IMR-90 (cell line): ENCODE measurements at regions not wholly inside any gene's neighbourhood (a gene's known extent, or its start where the extent isn't known, plus 50 kb on each side); places are given as distances from the start of the nearest gene placed in this dataset.
"Not testable (repeated sequence)": the region's sequence is repeated elsewhere in the genome, so short reads cannot be mapped to it uniquely, and the experiment has no call there.

Source experiments
- ATAC-seq: fragments of 200-7000 bp; cut with Tn5 transposase; 2 replicates; pipeline ENCODE4 v1.9.1; 2020; ENCODE audit warnings: low read depth, mild to moderate bottlenecking, moderate library complexity
- BruUV-seq: library from RNA; stranded (reverse); fragments of 400-500 nt; replicated peaks from 2 replicates; lab custom pipeline; 2021; lab: Mats Ljungman, UMichigan
- CTCF ChIA-PET: fragments of 300-600 bp; formaldehyde crosslinking; extraction: SDS; loops from one replicate; lab custom pipeline; 2021; ENCODE audit warnings: antibody characterized with exemption; lab: Yijun Ruan, JAX
- POLR2A ChIA-PET: fragments of 300-600 bp; sonication (Branson Sonifier 250); formaldehyde crosslinking; loops from one replicate; lab custom pipeline; 2022; ENCODE audit warnings: antibody characterized with exemption; ENCODE audit not compliant: unreplicated experiment; lab: Charles Lee
- DNase-seq: peaks from one replicate; pipeline ENCODE4 v3.0.0; 2013
- H2AFZ ChIP-seq: replicated peaks from 2 replicates; pipeline ENCODE3; 2013; ENCODE audit warnings: low read length, mild to moderate bottlenecking; ENCODE audit not compliant: poor library complexity
- H2AK5ac ChIP-seq: 2 replicates; pipeline ENCODE4 v1.6.1; 2013; ENCODE audit warnings: low read depth, low read length, inconsistent platforms
- H2AK9ac ChIP-seq: replicated peaks from 2 replicates; pipeline ENCODE3; 2013; ENCODE audit warnings: mild to moderate bottlenecking, low read depth, low read length, moderate library complexity; ENCODE audit not compliant: poor library complexity
- H2BK120ac ChIP-seq: 2 replicates; pipeline ENCODE4 v1.6.1; 2013; ENCODE audit warnings: low read depth, low read length, inconsistent platforms
- H2BK15ac ChIP-seq: 3 replicates; pipeline ENCODE4 v1.6.1; 2013; ENCODE audit warnings: low read depth, low read length, inconsistent platforms
- H2BK20ac ChIP-seq: 2 replicates; pipeline ENCODE4 v1.6.1; 2013; ENCODE audit warnings: low read depth, mild to moderate bottlenecking, inconsistent platforms, low read length, moderate library complexity
- H2BK5ac ChIP-seq: 2 replicates; pipeline ENCODE4 v1.6.1; 2013; ENCODE audit warnings: mild to moderate bottlenecking, low read depth, low read length, inconsistent platforms; ENCODE audit not compliant: poor library complexity, severe bottlenecking
- H3K14ac ChIP-seq: replicated peaks from 2 replicates; pipeline ENCODE4 v1.6.1; 2013; ENCODE audit warnings: low read depth, low read length, inconsistent platforms
- H3K18ac ChIP-seq: 2 replicates; pipeline ENCODE4 v1.6.1; 2013; ENCODE audit warnings: low read depth, low read length, control low read depth
- H3K23ac ChIP-seq: 2 replicates; pipeline ENCODE4 v1.6.1; 2013; ENCODE audit warnings: low read depth, low read length, inconsistent platforms
- H3K27ac ChIP-seq: 2 replicates; pipeline ENCODE4 v1.5.1; 2013; ENCODE audit warnings: mild to moderate bottlenecking, control low read depth, low read length; ENCODE audit not compliant: insufficient read depth
- H3K27me3 ChIP-seq: 2 replicates; pipeline ENCODE4 v1.6.1; 2013; ENCODE audit warnings: low read length; ENCODE audit not compliant: control insufficient read depth, insufficient read depth
- H3K36me3 ChIP-seq: 2 replicates; pipeline ENCODE4 v1.6.1; 2013; ENCODE audit warnings: low read length, mixed read lengths; ENCODE audit not compliant: control insufficient read depth, insufficient read depth
- H3K4ac ChIP-seq: 2 replicates; pipeline ENCODE4 v1.6.1; 2013; ENCODE audit warnings: low read depth, low read length, inconsistent platforms
- H3K4me1 ChIP-seq: 2 replicates; pipeline ENCODE4 v1.6.1; 2013; ENCODE audit warnings: low read length, mixed read lengths; ENCODE audit not compliant: control insufficient read depth, insufficient read depth
- H3K4me2 ChIP-seq: 2 replicates; pipeline ENCODE4 v1.6.1; 2013; ENCODE audit warnings: low read depth, mild to moderate bottlenecking, control low read depth, low read length, moderate library complexity
- H3K4me3 ChIP-seq: 2 replicates; pipeline ENCODE4 v1.5.1; 2013; ENCODE audit warnings: low read depth, mild to moderate bottlenecking, control low read depth, low read length, moderate library complexity; ENCODE audit not compliant: insufficient read depth
- H3K56ac ChIP-seq: 2 replicates; pipeline ENCODE4 v1.6.1; 2013; ENCODE audit warnings: low read length, inconsistent platforms; ENCODE audit not compliant: insufficient read depth; ENCODE audit errors: extremely low read depth
- H3K79me1 ChIP-seq, 2 experiments: 2 replicates each; pipeline ENCODE4 v1.6.1; 2013; ENCODE audit warnings: low read length in 2 of 2, inconsistent platforms in 1 of 2, low read depth in 1 of 2
- H3K9ac ChIP-seq: 2 replicates; pipeline ENCODE4 v1.6.1; 2013; ENCODE audit warnings: low read depth, low read length, control low read depth
- H3K9me1 ChIP-seq: 2 replicates; pipeline ENCODE4 v1.6.1; 2013; ENCODE audit warnings: low read length, inconsistent platforms; ENCODE audit not compliant: insufficient read depth
- H3K9me3 ChIP-seq: 2 replicates; pipeline ENCODE4 v1.6.1; 2013; ENCODE audit warnings: low read length; ENCODE audit not compliant: control insufficient read depth, insufficient read depth
- H4K20me1 ChIP-seq: 2 replicates; pipeline ENCODE4 v1.6.1; 2013; ENCODE audit warnings: low read length, inconsistent platforms; ENCODE audit not compliant: insufficient read depth
- H4K5ac ChIP-seq: 2 replicates; pipeline ENCODE4 v1.6.1; 2013; ENCODE audit warnings: mild to moderate bottlenecking, low read depth, low read length, control low read depth
- H4K8ac ChIP-seq, 2 experiments: 2 replicates each; pipeline ENCODE4 v1.6.1; 2013; ENCODE audit warnings: low read depth in 2 of 2, low read length in 2 of 2, control low read depth in 1 of 2, inconsistent platforms in 1 of 2
- H4K91ac ChIP-seq: 2 replicates; pipeline ENCODE4 v1.6.1; 2013; ENCODE audit warnings: low read depth, low read length, inconsistent platforms; ENCODE audit not compliant: insufficient read depth
- FOS ChIP-seq: fragments of 150-350 bp; IDR thresholded peaks from 2 replicates; pipeline ENCODE4 v1.6.1; 2016; ENCODE audit warnings: low read depth, low read length
- MAFK ChIP-seq: IDR thresholded peaks from 2 replicates; pipeline ENCODE4 v1.6.1; 2012; ENCODE audit warnings: low read depth, low read length, improper control_type of control experiment
- NFE2L2 ChIP-seq: fragments of 150-350 bp; IDR thresholded peaks from 2 replicates; pipeline ENCODE4 v1.6.1; 2016; ENCODE audit warnings: low read depth, mild to moderate bottlenecking, low read length
- RCOR1 ChIP-seq: IDR thresholded peaks from 2 replicates; pipeline ENCODE4 v1.6.1; 2012; ENCODE audit warnings: mild to moderate bottlenecking, low read length, improper control_type of control experiment; ENCODE audit not compliant: insufficient replicate concordance
- WGBS, 2 experiments: methylation state at CpG; one replicate each; pipeline versions ENCODE4 v1.1.5 to v1.1.7; 2013; ENCODE audit warnings: missing lambda C conversion rate in 2 of 2; ENCODE audit not compliant: insufficient read length in 1 of 2; ENCODE audit errors: extremely low coverage in 2 of 2; 5-methylcytosine and 5-hydroxymethylcytosine counted together
- dilution Hi-C: fragments of 300-500 bp; cut with HindIII; formaldehyde crosslinking; loops from one replicate; pipeline ENCODE4 v1.14.3; 2018; ENCODE audit warnings: low sequenced_read_pairs; ENCODE audit not compliant: unreplicated experiment
- in situ Hi-C: fragments of 300-500 bp; cut with MboI; formaldehyde crosslinking; loops from 3 replicates; pipeline ENCODE4 v1.14.3; 2019; ENCODE audit warnings: low sequenced_read_pairs, inconsistent platforms, mixed read lengths
- intact Hi-C: fragments of 100-400 bp; cut with micrococcal nuclease; formaldehyde crosslinking; loops from 2 replicates; pipeline ENCODE4 v1.10.0; 2022

- Histone ChIP-seq H3K9ac (no peak overlapping the region), H3K23ac (no peak overlapping the region), H3K27me3 (no peaks in the 10 kb centered on the region), H2AK9ac (no peak overlapping the region), H3K14ac (no peak overlapping the region), H3K79me1 (no peaks in the 10 kb centered on the region), H3K18ac (no peak overlapping the region), H2BK5ac (no peak overlapping the region), H3K27ac (no peak overlapping the region), H2BK15ac (no peak overlapping the region), H3K4me3 (no peak overlapping the region), H3K4ac (no peak overlapping the region), H3K4me2 (no peak overlapping the region), H4K20me1 (no peaks in the 10 kb centered on the region), H3K9me3 (no peaks in the 10 kb centered on the region), H3K36me3 (no peaks in the 10 kb centered on the region), H2AK5ac (no peak overlapping the region), H3K9me1 (no peaks in the 10 kb centered on the region), H3K56ac (no peak overlapping the region), H4K8ac (no peak overlapping the region), H3K4me1 (no peaks in the 10 kb centered on the region), H2BK120ac (no peak overlapping the region), H2AFZ (no peak overlapping the region), H4K5ac (no peak overlapping the region), H4K91ac (no peak overlapping the region), H2BK20ac (no peak overlapping the region)
- no TSS peak for BruUV-seq
- ChIA-PET POLR2A (no interaction called here), CTCF (no interaction called here)
- in situ Hi-C loops = no loop called here
- no peak for DNase-seq
- intact Hi-C loops = no loop called here
- no peak for ATAC-seq
- dilution Hi-C loops = no loop called here
- no peak for TF ChIP-seq MAFK
- TF ChIP-seq RCOR1 = no peak
- TF ChIP-seq FOS = no peak
- TF ChIP-seq NFE2L2 = no peak
Observed at GRCh38 chrX:121876305-121876704, 828.9 kb downstream of the GLUD2 start.

- H3K4me1 ChIP-seq, dilution Hi-C loops: not testable (repeated sequence)
Observed at GRCh38 chrX:121877337-121877736, 829.9 kb downstream of the GLUD2 start.

More at GRCh38 chrX:121877337-121877736, 829.9 kb downstream of the GLUD2 start:
- H3K9ac ChIP-seq, H2AFZ ChIP-seq, H4K5ac ChIP-seq, H2AK9ac ChIP-seq, H3K79me1 ChIP-seq, ATAC-seq, BruUV-seq, H3K9me1 ChIP-seq, H3K4ac ChIP-seq, H2BK20ac ChIP-seq, H3K18ac ChIP-seq, H3K9me3 ChIP-seq, H3K14ac ChIP-seq, H4K8ac ChIP-seq, H3K56ac ChIP-seq, H3K27ac ChIP-seq, H2AK5ac ChIP-seq, H3K27me3 ChIP-seq, H2BK5ac ChIP-seq, in situ Hi-C loops, H2BK120ac ChIP-seq, H3K4me3 ChIP-seq, DNase-seq, H4K20me1 ChIP-seq, H3K36me3 ChIP-seq, POLR2A ChIA-PET, H2BK15ac ChIP-seq, H4K91ac ChIP-seq, CTCF ChIA-PET, H3K4me2 ChIP-seq, intact Hi-C loops, H3K23ac ChIP-seq: not testable (repeated sequence)
- no CpG with 5 or more reads among the region's 18 CpGs for WGBS, 2 experiments
